Stomach smooth muscle (tissue), 2 donors: ENCODE measurements at regions not wholly inside any gene's neighbourhood (a gene's known extent, or its start where the extent isn't known, plus 50 kb on each side); places are given as distances from the start of the nearest gene placed in this dataset.
"Not testable (repeated sequence)": the region's sequence is repeated elsewhere in the genome, so short reads cannot be mapped to it uniquely, and the experiment has no call there.

ENCODE experiments used
- H3K27ac ChIP-seq: one replicate; pipeline ENCODE4 v1.7.0; 2013; ENCODE audit warnings: mild to moderate bottlenecking, low read length, inconsistent platforms
- H3K27me3 ChIP-seq, 2 donors: one replicate each; pipeline ENCODE4 v1.7.0; 2013; ENCODE audit warnings: low read length in 2 of 2; ENCODE audit not compliant: insufficient read depth in 2 of 2, control insufficient read depth in 1 of 2
- H3K36me3 ChIP-seq, 2 donors: one replicate each; pipeline ENCODE4 v1.7.0; 2013; ENCODE audit warnings: low read length in 2 of 2; ENCODE audit not compliant: control insufficient read depth in 2 of 2, insufficient read depth in 2 of 2
- H3K4me1 ChIP-seq: one replicate; pipeline ENCODE4 v1.7.0; 2013; ENCODE audit warnings: low read length; ENCODE audit not compliant: control insufficient read depth, insufficient read depth
- H3K4me3 ChIP-seq, 2 donors: one replicate each; pipeline ENCODE4 v1.7.0; 2013; ENCODE audit warnings: low read length in 2 of 2
- H3K9ac ChIP-seq, 2 donors: one replicate each; pipeline ENCODE4 v1.7.0; 2013; ENCODE audit warnings: low read length in 2 of 2, mild to moderate bottlenecking in 1 of 2
- H3K9me3 ChIP-seq, 2 donors: one replicate each; pipeline ENCODE4 v1.7.0; 2013; ENCODE audit warnings: low read length in 2 of 2; ENCODE audit not compliant: control insufficient read depth in 2 of 2
- donor health status: healthy.
- donor health status: Pancreatic carcinoma.

GRCh38 chr2:239657992-239658391 lies 257.2 kb upstream of the HDAC4 start:
- peaks cover 0 to 12% of the 10 kb centered on the region in 2 donors for H3K27me3 ChIP-seq
- no peak overlapping the region for H3K4me3 ChIP-seq
- peaks cover 14% of the 10 kb centered on the region for H3K4me1 ChIP-seq
- no peaks in the 10 kb centered on the region for H3K36me3 ChIP-seq
- no peaks in the 10 kb centered on the region for H3K9me3 ChIP-seq
- H3K9ac ChIP-seq: no peak overlapping the region
- no peak overlapping the region for H3K27ac ChIP-seq

GRCh38 chr2:239657236-239657635 lies 256.4 kb upstream of the HDAC4 start:
- no peaks in the 10 kb centered on the region for H3K9me3 ChIP-seq
- H3K4me1 ChIP-seq: peaks cover 11% of the 10 kb centered on the region
- no peak overlapping the region for H3K27ac ChIP-seq
- H3K27me3 ChIP-seq: peaks cover 0 to 8% of the 10 kb centered on the region in 2 donors
- H3K36me3 ChIP-seq: no peaks in the 10 kb centered on the region
- H3K4me3 ChIP-seq: no peak overlapping the region
- no peak overlapping the region for H3K9ac ChIP-seq

GRCh38 chr2:239654266-239654665 lies 253.4 kb upstream of the HDAC4 start:
- H3K9ac ChIP-seq: no peak overlapping the region
- no peak overlapping the region for H3K4me3 ChIP-seq
- no peaks in the 10 kb centered on the region for H3K9me3 ChIP-seq
- H3K36me3 ChIP-seq: no peaks in the 10 kb centered on the region
- H3K4me1 ChIP-seq: no peaks in the 10 kb centered on the region
- H3K27me3 ChIP-seq: no peaks in the 10 kb centered on the region
- H3K27ac ChIP-seq: no peak overlapping the region

- no peaks in the 10 kb centered on the region for H3K27me3 ChIP-seq
- H3K4me1 ChIP-seq: no peaks in the 10 kb centered on the region
- H3K4me3 ChIP-seq: no peak overlapping the region
- H3K9ac ChIP-seq: no peak overlapping the region
- H3K36me3 ChIP-seq: no peaks in the 10 kb centered on the region
- H3K27ac ChIP-seq: no peak overlapping the region
- H3K9me3 ChIP-seq: peaks cover 0 to 4% of the 10 kb centered on the region in 2 donors
These were observed 251.0 kb upstream of the HDAC4 start for GRCh38 chr2:239651859-239652258.

- H3K36me3 ChIP-seq: no peaks in the 10 kb centered on the region
- H3K4me3 ChIP-seq: no peak overlapping the region
- no peaks in the 10 kb centered on the region for H3K4me1 ChIP-seq
- H3K27me3 ChIP-seq: peaks cover 5% of the 10 kb centered on the region in 2 donors
- H3K9ac ChIP-seq: no peak overlapping the region
- peaks cover 0 to 4% of the 10 kb centered on the region in 2 donors for H3K9me3 ChIP-seq
- no peak overlapping the region for H3K27ac ChIP-seq
These were observed 249.9 kb upstream of the HDAC4 start for GRCh38 chr2:239650674-239651073.

GRCh38 chr2:239649309-239649708 lies 248.5 kb upstream of the HDAC4 start:
- Histone ChIP-seq H3K36me3 (no peaks in the 10 kb centered on the region), H3K27ac (no peak overlapping the region), H3K9ac (no peak overlapping the region), H3K27me3 (peaks cover 5% of the 10 kb centered on the region in 2 donors), H3K4me3 (no peak overlapping the region), H3K4me1 (no peaks in the 10 kb centered on the region), H3K9me3 (peaks cover 0 to 4% of the 10 kb centered on the region in 2 donors)

GRCh38 chr2:239648607-239649006 lies 247.8 kb upstream of the HDAC4 start:
- Histone ChIP-seq H3K9ac (no peak overlapping the region), H3K4me3 (no peak overlapping the region), H3K27me3 (peaks cover 5 to 7% of the 10 kb centered on the region in 2 donors), H3K36me3 (no peaks in the 10 kb centered on the region), H3K4me1 (no peaks in the 10 kb centered on the region), H3K27ac (no peak overlapping the region), H3K9me3 (peaks cover 0 to 4% of the 10 kb centered on the region in 2 donors)

- Histone ChIP-seq H3K27me3 (peaks cover 5 to 7% of the 10 kb centered on the region in 2 donors), H3K9ac (no peak overlapping the region), H3K4me1 (no peaks in the 10 kb centered on the region)
These were observed 246.4 kb upstream of the HDAC4 start for GRCh38 chr2:239647052-239647819.

GRCh38 chr2:239646184-239646583 lies 245.4 kb upstream of the HDAC4 start:
- no peaks in the 10 kb centered on the region for H3K36me3 ChIP-seq
- H3K9ac ChIP-seq: no peak overlapping the region
- peaks cover 5 to 7% of the 10 kb centered on the region in 2 donors for H3K27me3 ChIP-seq
- H3K4me1 ChIP-seq: no peaks in the 10 kb centered on the region
- H3K27ac ChIP-seq: no peak overlapping the region
- H3K4me3 ChIP-seq: no peak overlapping the region
- peaks cover 0 to 4% of the 10 kb centered on the region in 2 donors for H3K9me3 ChIP-seq

More at GRCh38 chr2:239647052-239647819, 246.4 kb upstream of the HDAC4 start:
- peaks cover 0 to 4% of the 10 kb centered on the region in 2 donors for H3K9me3 ChIP-seq
- no peaks in the 10 kb centered on the region for H3K36me3 ChIP-seq
- H3K27ac ChIP-seq: no peak overlapping the region
- no peak overlapping the region for H3K4me3 ChIP-seq

- not testable (repeated sequence) for H3K36me3 ChIP-seq, H3K4me3 ChIP-seq, H3K9ac ChIP-seq, H3K9me3 ChIP-seq, H3K4me1 ChIP-seq, H3K27ac ChIP-seq, H3K27me3 ChIP-seq
These were observed 243.8 kb upstream of the HDAC4 start for GRCh38 chr2:239644594-239644993.

GRCh38 chr2:239644011-239644410 lies 243.2 kb upstream of the HDAC4 start:
- no peak overlapping the region for H3K27ac ChIP-seq
- H3K27me3 ChIP-seq: peaks cover 5 to 7% of the 10 kb centered on the region in 2 donors
- no peak overlapping the region for H3K9ac ChIP-seq
- peaks cover 2 to 4% of the 10 kb centered on the region in 2 donors for H3K9me3 ChIP-seq
- H3K4me1 ChIP-seq: no peaks in the 10 kb centered on the region
- no peak overlapping the region for H3K4me3 ChIP-seq
- H3K36me3 ChIP-seq: no peaks in the 10 kb centered on the region
